ENCODE measurements at regions not wholly inside any gene's neighbourhood (a gene's known extent, or its start where the extent isn't known, plus 50 kb on each side); places are given as distances from the start of the nearest gene placed in this dataset.

GRCh38 chr17:71494062-71494855 is 626.6 kb upstream of the SOX9 start:
- TF ChIP-seq, protein P1, sequence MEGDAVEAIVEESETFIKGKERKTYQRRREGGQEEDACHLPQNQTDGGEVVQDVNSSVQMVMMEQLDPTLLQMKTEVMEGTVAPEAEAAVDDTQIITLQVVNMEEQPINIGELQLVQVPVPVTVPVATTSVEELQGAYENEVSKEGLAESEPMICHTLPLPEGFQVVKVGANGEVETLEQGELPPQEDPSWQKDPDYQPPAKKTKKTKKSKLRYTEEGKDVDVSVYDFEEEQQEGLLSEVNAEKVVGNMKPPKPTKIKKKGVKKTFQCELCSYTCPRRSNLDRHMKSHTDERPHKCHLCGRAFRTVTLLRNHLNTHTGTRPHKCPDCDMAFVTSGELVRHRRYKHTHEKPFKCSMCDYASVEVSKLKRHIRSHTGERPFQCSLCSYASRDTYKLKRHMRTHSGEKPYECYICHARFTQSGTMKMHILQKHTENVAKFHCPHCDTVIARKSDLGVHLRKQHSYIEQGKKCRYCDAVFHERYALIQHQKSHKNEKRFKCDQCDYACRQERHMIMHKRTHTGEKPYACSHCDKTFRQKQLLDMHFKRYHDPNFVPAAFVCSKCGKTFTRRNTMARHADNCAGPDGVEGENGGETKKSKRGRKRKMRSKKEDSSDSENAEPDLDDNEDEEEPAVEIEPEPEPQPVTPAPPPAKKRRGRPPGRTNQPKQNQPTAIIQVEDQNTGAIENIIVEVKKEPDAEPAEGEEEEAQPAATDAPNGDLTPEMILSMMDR (IDR thresholded peaks at IDR 0.05): no peak
- TF ChIP-seq, protein P2, sequence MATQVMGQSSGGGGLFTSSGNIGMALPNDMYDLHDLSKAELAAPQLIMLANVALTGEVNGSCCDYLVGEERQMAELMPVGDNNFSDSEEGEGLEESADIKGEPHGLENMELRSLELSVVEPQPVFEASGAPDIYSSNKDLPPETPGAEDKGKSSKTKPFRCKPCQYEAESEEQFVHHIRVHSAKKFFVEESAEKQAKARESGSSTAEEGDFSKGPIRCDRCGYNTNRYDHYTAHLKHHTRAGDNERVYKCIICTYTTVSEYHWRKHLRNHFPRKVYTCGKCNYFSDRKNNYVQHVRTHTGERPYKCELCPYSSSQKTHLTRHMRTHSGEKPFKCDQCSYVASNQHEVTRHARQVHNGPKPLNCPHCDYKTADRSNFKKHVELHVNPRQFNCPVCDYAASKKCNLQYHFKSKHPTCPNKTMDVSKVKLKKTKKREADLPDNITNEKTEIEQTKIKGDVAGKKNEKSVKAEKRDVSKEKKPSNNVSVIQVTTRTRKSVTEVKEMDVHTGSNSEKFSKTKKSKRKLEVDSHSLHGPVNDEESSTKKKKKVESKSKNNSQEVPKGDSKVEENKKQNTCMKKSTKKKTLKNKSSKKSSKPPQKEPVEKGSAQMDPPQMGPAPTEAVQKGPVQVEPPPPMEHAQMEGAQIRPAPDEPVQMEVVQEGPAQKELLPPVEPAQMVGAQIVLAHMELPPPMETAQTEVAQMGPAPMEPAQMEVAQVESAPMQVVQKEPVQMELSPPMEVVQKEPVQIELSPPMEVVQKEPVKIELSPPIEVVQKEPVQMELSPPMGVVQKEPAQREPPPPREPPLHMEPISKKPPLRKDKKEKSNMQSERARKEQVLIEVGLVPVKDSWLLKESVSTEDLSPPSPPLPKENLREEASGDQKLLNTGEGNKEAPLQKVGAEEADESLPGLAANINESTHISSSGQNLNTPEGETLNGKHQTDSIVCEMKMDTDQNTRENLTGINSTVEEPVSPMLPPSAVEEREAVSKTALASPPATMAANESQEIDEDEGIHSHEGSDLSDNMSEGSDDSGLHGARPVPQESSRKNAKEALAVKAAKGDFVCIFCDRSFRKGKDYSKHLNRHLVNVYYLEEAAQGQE (IDR thresholded peaks at IDR 0.05; ENCODE audit: insufficient read depth in 1 of 2, low read depth in 2 of 2, low read length in 1 of 2): no peak
- TF ChIP-seq TCF7L2 (IDR thresholded peaks at IDR 0.05; ENCODE audit: low read depth, low read length): no peak

Measured in Panc1 (cell line).